Omental fat pad (tissue), 3 donors: ENCODE measurements at regions not wholly inside any gene's neighbourhood (a gene's known extent, or its start where the extent isn't known, plus 50 kb on each side); places are given as distances from the start of the nearest gene placed in this dataset.
A peak's percentile ranks its signal among the peaks of the same experiment; 100 is the strongest.

Experiments used
- ATAC-seq: fragments of 150-250 bp; one replicate; pipeline ENCODE4 v1.9.1; 2016; ENCODE audit warnings: mild to moderate bottlenecking, moderate library complexity; ENCODE audit not compliant: low FRiP score
- DNase-seq: peaks from one replicate; pipeline ENCODE4 v3.0.0-alpha.2; 2019; ENCODE audit warnings: low spot score
- CTCF ChIP-seq, 3 donors: fragments of 450-650 bp; IDR thresholded peaks; one replicate each; pipeline ENCODE4 v1.5.1; 2016 to 2017; ENCODE audit warnings: antibody characterized with exemption in 3 of 3, mild to moderate bottlenecking in 3 of 3, moderate library complexity in 2 of 3

DNA sequence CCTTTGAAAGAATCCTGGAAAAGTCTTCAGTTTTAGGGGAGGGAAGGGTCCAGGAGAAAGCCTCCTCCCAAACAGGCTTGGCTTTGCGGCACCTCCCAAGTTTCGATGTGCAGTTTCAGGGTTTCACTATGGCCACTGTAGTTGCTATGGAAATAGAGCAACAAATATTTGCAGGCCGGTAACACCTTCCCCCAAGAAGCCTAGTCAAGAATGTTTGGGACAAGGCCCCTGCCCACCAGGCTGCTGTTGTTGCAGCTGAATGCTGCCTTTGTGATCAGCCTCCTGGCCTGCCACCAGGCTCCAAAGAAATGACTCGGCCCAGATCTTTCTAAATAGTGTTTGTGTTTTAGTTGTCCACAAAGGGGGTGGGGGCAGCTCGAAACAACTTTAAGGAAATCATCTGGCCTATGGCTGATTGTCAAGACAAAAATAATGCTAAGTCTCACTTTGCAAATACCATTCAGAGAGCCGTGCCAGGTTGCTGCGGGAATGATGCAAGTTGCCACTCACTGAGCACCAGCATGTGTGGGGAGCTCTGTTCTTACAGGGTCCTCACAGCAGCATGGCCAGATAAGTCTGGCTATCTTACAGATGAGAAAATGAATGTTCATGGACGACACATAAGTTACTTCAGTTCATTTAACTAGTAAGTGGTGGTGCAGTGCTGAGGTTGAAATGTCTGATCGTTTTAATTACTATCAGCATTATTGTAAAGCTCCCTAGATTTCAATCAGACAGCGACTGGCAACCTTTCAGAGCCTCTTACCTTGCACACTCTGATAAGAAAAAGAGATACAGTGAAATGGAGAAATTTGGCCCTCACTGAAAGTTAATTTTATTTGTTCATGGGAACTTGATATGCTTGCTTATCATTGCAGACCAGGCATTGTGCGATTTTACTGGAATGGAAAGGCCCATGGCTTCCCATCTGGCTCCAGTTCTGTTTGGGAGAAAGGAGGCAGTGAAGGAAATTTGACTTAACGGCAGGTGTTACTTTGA, 91.2 kb upstream of the JUN start:
- TF ChIP-seq CTCF (IDR thresholded peaks at IDR 0.05): no peak
- no peak for DNase-seq
- peak; percentile 19 for ATAC-seq

- no peak for DNase-seq
- TF ChIP-seq CTCF (IDR thresholded peaks at IDR 0.05): no peak
- no peak for ATAC-seq
These were observed 95.6 kb upstream of the JUN start for GRCh38 chr1:58879464-58879863.

GRCh38 chr1:58880592-58880991, 96.7 kb upstream of the JUN start:
- DNase-seq (no peak), ATAC-seq (no peak)
- no peak for TF ChIP-seq CTCF (IDR thresholded peaks at IDR 0.05)

DNA sequence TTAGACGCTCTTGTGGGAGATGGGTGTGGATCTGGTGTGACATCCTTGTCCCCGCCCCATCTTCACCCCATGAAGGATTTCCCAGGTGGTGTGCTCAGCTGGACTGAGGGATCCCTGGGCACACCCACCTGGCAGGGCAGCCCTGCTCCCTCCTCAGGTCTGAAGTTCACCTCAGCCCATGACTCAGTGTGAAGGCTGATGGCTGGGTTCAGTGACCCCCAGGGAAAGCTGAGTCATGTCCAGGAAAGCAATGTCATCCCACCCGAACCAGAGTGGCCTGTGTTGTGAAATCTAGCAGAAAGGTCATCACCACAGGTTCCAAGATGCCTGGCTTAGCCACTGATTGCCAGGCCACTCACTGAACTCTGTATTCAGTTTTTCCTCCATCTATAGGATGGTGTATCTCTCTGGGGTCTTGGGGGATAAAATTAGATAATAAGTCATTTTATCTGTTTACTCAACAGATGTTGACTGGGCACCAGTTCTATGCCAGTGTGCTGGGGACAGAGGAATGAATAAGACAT, 97.7 kb upstream of the JUN start:
- ATAC-seq: peak; percentile 72
- DNase-seq: no peak
- TF ChIP-seq CTCF (IDR thresholded peaks at IDR 0.05): no peak

DNA sequence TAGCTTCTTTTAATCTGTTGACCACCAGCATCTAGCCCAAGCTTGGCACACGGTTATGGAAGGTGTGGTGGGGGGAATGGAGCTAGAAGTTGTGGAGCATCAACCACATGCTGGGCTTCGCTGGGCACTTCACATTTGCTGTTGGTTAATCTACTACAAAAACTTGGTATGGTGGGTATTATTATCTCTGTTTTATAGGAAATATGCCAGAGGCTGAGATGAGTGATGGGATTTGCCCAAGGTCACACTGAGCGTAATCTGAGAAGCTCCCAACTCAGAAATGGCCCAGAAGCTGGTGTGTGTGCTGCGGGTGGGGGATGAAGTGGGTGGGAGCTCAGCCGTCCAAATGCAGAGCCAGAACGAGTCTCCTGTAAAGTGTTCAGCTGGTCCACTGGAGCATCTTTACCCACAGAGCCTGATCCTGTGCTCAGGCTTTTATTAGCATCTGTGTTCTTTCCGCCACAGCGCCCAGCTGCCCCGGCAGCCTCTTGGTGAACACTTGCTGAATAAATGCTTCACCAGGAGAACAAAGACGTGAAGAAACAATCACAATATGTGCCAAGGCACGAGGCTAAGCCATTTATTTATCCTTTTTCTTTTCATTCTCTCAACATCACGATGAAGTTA, 98.6 kb upstream of the JUN start:
- ATAC-seq (no peak), DNase-seq (no peak)
- no peak for TF ChIP-seq CTCF (IDR thresholded peaks at IDR 0.05)

DNA sequence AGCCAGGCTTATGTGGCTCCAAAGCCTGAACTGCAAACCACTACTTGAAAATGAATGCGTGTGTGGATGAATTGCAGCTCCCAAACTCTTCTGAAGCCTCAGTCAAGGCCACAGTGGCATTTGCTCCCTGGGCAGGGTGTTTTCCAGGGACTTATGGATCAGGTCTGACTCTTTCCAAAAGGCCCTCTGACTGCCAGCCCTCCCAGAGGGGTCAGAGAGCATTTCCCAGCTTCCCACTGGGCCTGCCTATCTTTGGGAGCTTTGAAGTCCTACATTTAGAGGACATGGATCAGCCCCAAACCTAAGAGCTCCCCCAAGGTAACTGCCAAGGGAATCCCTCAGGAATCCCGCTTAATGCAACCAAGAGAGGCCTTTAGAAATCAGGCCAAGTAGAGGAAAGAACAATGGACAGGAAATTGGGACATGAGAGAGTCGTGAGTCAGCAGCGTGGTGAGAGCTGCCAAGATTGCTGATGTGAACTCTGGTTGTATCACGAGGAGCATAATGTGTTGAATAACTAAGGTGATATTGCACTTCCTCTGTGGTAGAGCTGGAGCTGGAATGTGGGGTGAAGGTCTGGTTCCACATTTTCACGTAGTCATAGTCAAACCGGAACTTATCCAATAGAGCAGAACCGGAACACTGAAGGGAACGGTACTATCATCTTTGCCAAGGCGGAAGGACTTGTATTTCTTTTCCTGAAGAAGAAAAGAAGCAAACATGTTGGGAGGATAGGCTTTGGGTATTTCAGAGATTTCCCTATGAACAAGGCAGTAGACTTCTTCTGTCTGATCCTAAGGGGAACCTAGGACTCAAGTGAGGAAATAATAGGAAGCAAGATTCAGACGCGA, 99.4 kb upstream of the JUN start:
- DNase-seq (peak; percentile 50), ATAC-seq (peak; percentile 63)
- no peak for TF ChIP-seq CTCF (IDR thresholded peaks at IDR 0.05)
